ENCODE measurements at regions not wholly inside any gene's neighbourhood (a gene's known extent, or its start where the extent isn't known, plus 50 kb on each side); places are given as distances from the start of the nearest gene placed in this dataset.
"Not testable (repeated sequence)": the region's sequence is repeated elsewhere in the genome, so short reads cannot be mapped to it uniquely, and the experiment has no call there.

- no peak for DNase-seq (ENCODE audit: low spot score)
Measured at GRCh38 chr5:71771191-71771590, 52.1 kb downstream of the CARTPT start.

GRCh38 chr5:71778678-71779276 lies 59.7 kb downstream of the CARTPT start:
- DNase-seq (ENCODE audit: low spot score): no peak

GRCh38 chr5:71780597-71780996 lies 61.5 kb downstream of the CARTPT start:
- DNase-seq (ENCODE audit: low spot score): no peak

- no peak for DNase-seq (ENCODE audit: low spot score)
Measured at GRCh38 chr5:71782393-71782770, 63.3 kb downstream of the CARTPT start.

GRCh38 chr5:71782771-71783770 lies 64.0 kb downstream of the CARTPT start:
- DNase-seq (ENCODE audit: low spot score): peak; percentile 38

- no peak for DNase-seq (ENCODE audit: low spot score)
Measured at GRCh38 chr5:71783891-71784290, 64.8 kb downstream of the CARTPT start.

GRCh38 chr5:71786337-71787055 lies 67.4 kb downstream of the CARTPT start:
- DNase-seq (ENCODE audit: low spot score): no peak

GRCh38 chr5:71788794-71789193 lies 69.7 kb downstream of the CARTPT start:
- DNase-seq (ENCODE audit: low spot score): no peak

GRCh38 chr5:71789746-71790145 lies 70.7 kb downstream of the CARTPT start:
- DNase-seq (ENCODE audit: low spot score): no peak

GRCh38 chr5:71790433-71790832 lies 71.4 kb downstream of the CARTPT start:
- DNase-seq (ENCODE audit: low spot score): no peak

GRCh38 chr5:71792041-71792440 lies 73.0 kb downstream of the CARTPT start:
- DNase-seq (ENCODE audit: low spot score): not testable (repeated sequence)

GRCh38 chr5:71794061-71794695 lies 75.1 kb downstream of the CARTPT start:
- no peak for DNase-seq (ENCODE audit: low spot score)

GRCh38 chr5:71802673-71803072 lies 83.6 kb downstream of the CARTPT start:
- DNase-seq (ENCODE audit: low spot score): no peak

GRCh38 chr5:71806711-71807110 lies 87.6 kb downstream of the CARTPT start:
- DNase-seq (ENCODE audit: low spot score): no peak

GRCh38 chr5:71807909-71808308 lies 88.8 kb downstream of the CARTPT start:
- no peak for DNase-seq (ENCODE audit: low spot score)

GRCh38 chr5:71809446-71809845 lies 90.4 kb downstream of the CARTPT start:
- no peak for DNase-seq (ENCODE audit: low spot score)

GRCh38 chr5:71810023-71810422 lies 90.9 kb downstream of the CARTPT start:
- DNase-seq (ENCODE audit: low spot score): no peak

GRCh38 chr5:71810471-71811195 lies 91.6 kb downstream of the CARTPT start:
- DNase-seq (ENCODE audit: low spot score): no peak

- DNase-seq (ENCODE audit: low spot score): no peak
Measured at GRCh38 chr5:71811779-71812178, 92.7 kb downstream of the CARTPT start.

- no peak for DNase-seq (ENCODE audit: low spot score)
Measured at GRCh38 chr5:71816307-71816706, 97.2 kb downstream of the CARTPT start.

GRCh38 chr5:71817891-71818290 lies 98.8 kb downstream of the CARTPT start:
- no peak for DNase-seq (ENCODE audit: low spot score)

- no peak for DNase-seq (ENCODE audit: low spot score)
Measured at GRCh38 chr5:71821029-71821428, 102.0 kb downstream of the CARTPT start.
